Skeletal muscle satellite cell (primary cell): ENCODE measurements at regions not wholly inside any gene's neighbourhood (a gene's known extent, or its start where the extent isn't known, plus 50 kb on each side); places are given as distances from the start of the nearest gene placed in this dataset.
"Not testable (repeated sequence)": the region's sequence is repeated elsewhere in the genome, so short reads cannot be mapped to it uniquely, and the experiment has no call there.

Experiments
- H3K27me3 ChIP-seq: 2 replicates; pipeline ENCODE4 v1.7.0; 2013; ENCODE audit warnings: low read length; ENCODE audit not compliant: control insufficient read depth, insufficient read depth
- H3K36me3 ChIP-seq: 2 replicates; pipeline ENCODE4 v1.7.0; 2013; ENCODE audit warnings: mild to moderate bottlenecking, control low read depth, low read length; ENCODE audit not compliant: insufficient read depth
- H3K4me1 ChIP-seq: 2 replicates; pipeline ENCODE4 v1.7.0; 2013; ENCODE audit warnings: low read length; ENCODE audit not compliant: control insufficient read depth, insufficient read depth
- H3K4me2 ChIP-seq: 2 replicates; pipeline ENCODE4 v1.7.0; 2013; ENCODE audit warnings: mild to moderate bottlenecking, low read length
- H3K4me3 ChIP-seq: 2 replicates; pipeline ENCODE4 v1.7.0; 2013; ENCODE audit warnings: low read length
- H3K9ac ChIP-seq: 2 replicates; pipeline ENCODE4 v1.7.0; 2013; ENCODE audit warnings: mild to moderate bottlenecking, low read depth, low read length, moderate library complexity
- H3K9me3 ChIP-seq: replicated peaks from 2 replicates; pipeline ENCODE4 v1.7.0; 2013; ENCODE audit warnings: mild to moderate bottlenecking, control low read depth, low read length

DNA sequence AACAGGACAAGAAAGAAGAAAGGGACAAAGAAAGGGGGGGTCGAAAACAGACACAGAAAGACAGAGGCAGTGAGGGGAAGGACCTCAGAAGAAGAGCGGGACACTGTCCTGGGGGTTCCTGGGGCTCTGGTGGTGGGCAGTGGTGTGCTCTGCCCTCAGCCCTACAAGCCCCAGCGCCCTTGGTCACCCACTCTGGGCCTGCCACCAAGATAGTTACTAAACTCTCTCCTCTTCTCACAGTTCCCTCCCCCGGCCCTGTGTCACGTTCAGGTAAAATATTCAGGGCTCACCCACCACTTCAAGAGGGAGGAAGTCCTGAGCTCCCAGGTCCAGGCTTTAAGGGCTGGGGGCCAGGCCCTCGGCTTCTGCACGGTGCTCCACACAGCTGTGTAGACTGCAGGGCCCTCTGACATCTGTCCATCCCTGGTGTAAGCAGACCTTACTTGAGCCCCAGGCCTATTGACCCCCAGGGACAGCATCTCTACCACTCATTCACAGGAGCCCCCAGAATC lies 87.4 kb downstream of the MRPL14 start:
- Histone ChIP-seq H3K4me1 (peaks cover 61% of the 10 kb centered on the region), H3K9me3 (no peaks in the 10 kb centered on the region)

DNA sequence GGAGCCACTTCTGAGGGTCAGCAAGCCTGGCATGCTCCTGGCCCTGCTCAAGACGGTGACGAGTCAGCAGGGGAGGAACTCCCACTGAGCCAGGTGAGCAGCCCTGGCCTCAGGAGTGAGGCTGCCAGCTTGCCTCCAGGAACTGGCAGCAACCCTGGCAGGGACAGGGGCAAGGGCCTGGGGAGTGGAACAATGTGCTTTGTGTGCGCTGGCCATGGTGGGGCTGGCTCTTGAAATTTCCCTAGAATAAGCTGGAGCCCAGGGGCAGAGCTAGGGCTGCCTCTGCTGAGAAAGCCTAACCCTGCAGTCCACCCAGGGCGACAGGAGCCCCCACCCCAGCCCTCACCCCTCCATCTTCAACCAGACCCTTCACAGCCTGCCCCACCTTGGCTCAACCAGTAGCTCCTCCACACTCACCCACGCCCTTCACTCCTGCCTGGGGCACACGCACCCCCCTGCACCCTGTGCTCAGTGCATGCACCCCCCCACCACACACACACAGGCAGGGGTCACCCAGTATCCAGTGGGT lies 88.0 kb downstream of the MRPL14 start:
- peaks cover 66% of the 10 kb centered on the region for H3K4me1 ChIP-seq
- H3K9ac ChIP-seq: no peak overlapping the region
- no peak overlapping the region for H3K4me3 ChIP-seq
- H3K36me3 ChIP-seq: no peaks in the 10 kb centered on the region
- no peak overlapping the region for H3K4me2 ChIP-seq
- H3K9me3 ChIP-seq: no peaks in the 10 kb centered on the region
- no peaks in the 10 kb centered on the region for H3K27me3 ChIP-seq

More for the DNA sequence above, 87.4 kb downstream of the MRPL14 start:
- Histone ChIP-seq H3K4me3 (no peak overlapping the region), H3K27me3 (no peaks in the 10 kb centered on the region), H3K4me2 (no peak overlapping the region), H3K9ac (no peak overlapping the region), H3K36me3 (no peaks in the 10 kb centered on the region)

DNA sequence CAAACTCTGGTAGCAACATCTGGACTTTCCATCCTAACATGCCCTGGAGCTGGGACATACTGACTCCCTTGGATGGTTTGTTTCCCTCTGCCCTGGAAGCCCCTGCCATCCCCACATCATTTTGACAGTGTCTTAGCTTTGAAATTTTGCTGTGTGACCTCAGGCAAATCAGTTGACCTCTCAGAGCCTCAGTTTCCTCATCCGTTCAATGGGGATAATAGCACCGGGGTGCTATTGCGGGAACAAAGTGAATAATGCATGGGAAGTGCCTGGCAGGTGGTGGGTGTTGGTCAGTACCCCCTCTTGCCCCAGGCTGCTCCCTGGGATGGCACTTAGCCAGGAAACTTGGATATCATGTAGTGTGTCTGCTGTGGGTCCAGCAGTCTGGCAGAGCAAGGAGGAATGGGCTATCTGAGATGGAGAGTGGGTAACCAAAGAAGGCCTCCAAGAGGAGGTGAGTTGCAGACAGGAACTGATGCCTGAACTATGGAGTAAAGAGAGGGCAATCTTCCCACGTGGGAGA lies 88.6 kb downstream of the MRPL14 start:
- Histone ChIP-seq H3K36me3 (no peaks in the 10 kb centered on the region), H3K4me3 (no peak overlapping the region), H3K27me3 (no peaks in the 10 kb centered on the region), H3K4me2 (no peak overlapping the region), H3K9ac (no peak overlapping the region), H3K4me1 (peaks cover 62% of the 10 kb centered on the region), H3K9me3 (no peaks in the 10 kb centered on the region)

DNA sequence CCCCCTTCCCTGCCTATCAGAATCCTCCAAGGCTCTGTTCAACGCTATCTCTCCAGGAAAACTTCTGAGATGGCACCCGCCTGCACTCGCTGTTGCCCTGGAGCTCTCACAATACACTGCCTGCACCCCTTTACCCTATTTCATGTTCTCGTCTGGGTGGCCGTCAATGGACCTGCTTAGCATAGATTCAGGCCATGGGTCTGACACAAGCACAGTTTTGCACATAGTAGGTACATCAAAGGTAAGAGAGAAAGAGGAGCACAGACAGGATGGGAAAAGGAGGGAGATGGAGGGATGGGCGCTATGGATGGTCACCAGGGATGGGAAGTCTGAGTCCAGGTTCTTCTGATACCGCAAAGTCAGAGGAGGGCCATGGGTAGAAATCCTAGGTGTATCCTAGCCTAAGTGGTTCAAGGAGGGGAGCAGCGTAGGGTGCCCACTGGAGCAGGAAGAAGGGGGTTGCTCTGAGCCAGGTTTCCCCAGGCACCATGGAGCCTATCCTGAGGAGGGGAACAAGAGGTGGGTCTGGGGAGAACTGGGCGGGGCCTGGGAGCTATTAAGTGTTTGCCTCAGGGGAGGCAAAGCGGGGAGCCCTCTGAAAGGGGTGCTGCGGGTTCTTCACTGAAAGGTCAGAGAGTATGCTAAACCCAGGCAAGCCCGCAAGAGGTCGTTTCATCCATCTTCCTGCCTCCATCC lies 89.3 kb downstream of the MRPL14 start:
- Histone ChIP-seq H3K4me2 (no peak overlapping the region), H3K36me3 (no peaks in the 10 kb centered on the region), H3K4me3 (no peak overlapping the region), H3K9me3 (no peaks in the 10 kb centered on the region), H3K9ac (no peak overlapping the region), H3K27me3 (no peaks in the 10 kb centered on the region), H3K4me1 (peaks cover 56% of the 10 kb centered on the region)

DNA sequence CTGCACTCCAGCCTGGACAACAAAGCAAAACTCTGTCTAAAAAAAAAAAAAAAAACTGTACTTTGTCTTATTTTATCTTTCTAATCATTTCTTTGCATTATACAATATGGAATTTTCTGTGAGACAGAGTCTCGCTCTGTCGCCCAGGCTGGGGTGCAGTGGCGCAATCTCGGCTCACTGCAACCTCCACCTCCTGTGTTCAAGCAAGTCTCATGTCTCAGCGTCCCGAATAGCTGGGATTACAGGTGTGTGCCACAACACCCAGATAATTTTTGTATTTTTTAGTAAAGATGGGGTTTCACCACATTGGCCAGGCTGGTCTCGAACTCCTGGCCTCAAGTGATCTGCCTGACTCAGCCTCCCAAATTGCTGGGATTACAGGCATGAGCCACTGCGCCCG lies 90.0 kb downstream of the MRPL14 start:
- not testable (repeated sequence) for H3K9ac ChIP-seq, H3K36me3 ChIP-seq, H3K4me3 ChIP-seq, H3K9me3 ChIP-seq, H3K27me3 ChIP-seq, H3K4me2 ChIP-seq
- H3K4me1 ChIP-seq: peaks cover 49% of the 10 kb centered on the region

DNA sequence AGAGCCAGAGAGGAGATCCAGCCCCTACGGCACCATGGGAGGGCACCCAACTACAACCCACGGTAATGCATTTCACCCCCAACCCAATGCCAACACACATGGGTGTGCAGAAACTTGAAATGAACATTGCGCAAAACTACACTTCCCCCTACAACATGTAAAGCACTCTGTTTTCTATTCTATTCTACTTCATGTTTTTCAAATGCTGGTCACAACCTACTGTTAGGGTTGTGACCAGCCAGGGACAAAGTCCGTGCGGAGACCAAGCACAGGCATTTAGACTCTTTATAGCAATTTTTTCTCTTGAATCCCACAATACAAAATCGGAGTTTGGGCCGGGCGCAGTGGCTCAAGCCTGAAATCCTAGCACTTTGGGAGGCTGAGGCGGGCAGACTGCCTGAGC lies 90.6 kb downstream of the MRPL14 start:
- peaks cover 43% of the 10 kb centered on the region for H3K4me1 ChIP-seq
- H3K4me3 ChIP-seq: no peak overlapping the region
- H3K27me3 ChIP-seq: no peaks in the 10 kb centered on the region
- no peak overlapping the region for H3K9ac ChIP-seq
- H3K36me3 ChIP-seq: no peaks in the 10 kb centered on the region
- H3K9me3 ChIP-seq: no peaks in the 10 kb centered on the region
- H3K4me2 ChIP-seq: no peak overlapping the region

DNA sequence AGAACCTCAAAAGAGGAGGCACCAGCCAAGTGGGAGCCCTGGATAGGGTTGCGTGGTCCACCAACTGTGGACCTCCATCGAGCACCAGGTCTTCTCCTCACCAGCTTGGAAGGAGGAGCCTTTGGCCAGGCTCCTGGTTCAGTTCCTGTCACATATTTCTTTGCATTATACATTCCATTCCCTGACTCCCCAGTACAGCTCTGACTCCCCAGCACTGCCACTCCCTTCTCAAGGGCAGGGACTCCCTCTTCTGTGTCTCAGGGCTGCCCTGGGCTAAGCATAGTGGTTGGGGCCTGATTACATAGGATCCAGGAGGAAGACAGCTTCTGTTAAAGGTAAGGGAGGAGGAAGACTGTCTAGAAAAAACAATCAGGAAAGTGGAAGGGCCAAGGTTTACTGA lies 91.1 kb downstream of the MRPL14 start:
- Histone ChIP-seq H3K4me2 (no peak overlapping the region), H3K4me1 (peaks cover 39% of the 10 kb centered on the region), H3K9ac (no peak overlapping the region), H3K36me3 (no peaks in the 10 kb centered on the region), H3K27me3 (no peaks in the 10 kb centered on the region), H3K4me3 (no peak overlapping the region), H3K9me3 (no peaks in the 10 kb centered on the region)

DNA sequence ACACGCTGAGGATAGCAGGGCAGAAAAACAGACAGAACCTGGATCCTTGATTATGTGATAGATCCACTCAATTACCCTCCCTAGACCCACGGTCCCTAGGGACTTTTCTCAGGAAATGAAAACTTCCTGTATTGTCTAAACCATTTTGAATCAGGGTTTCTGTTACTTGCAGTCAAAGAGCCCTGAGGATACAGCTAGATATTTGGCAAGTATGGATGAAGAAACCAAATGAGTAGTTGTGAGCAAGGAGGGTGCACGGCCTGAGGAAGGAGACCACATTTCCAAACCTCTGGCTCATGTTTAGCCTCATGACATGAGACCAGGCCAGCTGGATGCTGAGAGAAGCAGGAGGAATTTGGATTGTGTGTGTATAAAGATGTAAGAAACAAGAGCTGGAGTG lies 91.6 kb downstream of the MRPL14 start:
- H3K4me2 ChIP-seq: no peak overlapping the region
- peak overlapping the region; percentile 6 for H3K9ac ChIP-seq
- no peaks in the 10 kb centered on the region for H3K36me3 ChIP-seq
- H3K4me1 ChIP-seq: peaks cover 34% of the 10 kb centered on the region
- no peaks in the 10 kb centered on the region for H3K9me3 ChIP-seq
- no peak overlapping the region for H3K4me3 ChIP-seq
- no peaks in the 10 kb centered on the region for H3K27me3 ChIP-seq

DNA sequence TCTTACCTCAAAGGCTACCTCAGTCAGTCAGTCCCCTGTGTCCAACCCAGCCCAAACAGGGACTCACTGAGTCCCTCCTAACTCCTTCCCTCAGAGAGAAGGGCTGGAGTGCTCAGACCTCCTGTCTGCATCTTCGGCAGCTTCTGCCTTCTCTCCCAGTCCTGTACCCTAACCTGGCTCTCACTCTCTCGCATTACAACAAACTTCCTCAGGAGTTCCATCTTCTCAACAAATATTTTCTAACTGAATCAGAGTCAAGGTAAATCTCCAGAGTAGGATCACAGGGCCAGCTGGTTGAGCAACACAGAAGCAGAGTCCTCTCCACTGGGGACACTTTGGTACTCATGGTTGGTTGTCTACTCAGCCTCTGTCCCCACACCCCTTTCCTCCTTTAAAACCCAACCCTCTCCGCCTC lies 92.3 kb downstream of the MRPL14 start:
- Histone ChIP-seq H3K4me3 (no peak overlapping the region), H3K4me2 (no peak overlapping the region), H3K27me3 (no peaks in the 10 kb centered on the region), H3K9ac (peak overlapping the region; percentile 9), H3K9me3 (no peaks in the 10 kb centered on the region), H3K36me3 (no peaks in the 10 kb centered on the region), H3K4me1 (peaks cover 29% of the 10 kb centered on the region)

DNA sequence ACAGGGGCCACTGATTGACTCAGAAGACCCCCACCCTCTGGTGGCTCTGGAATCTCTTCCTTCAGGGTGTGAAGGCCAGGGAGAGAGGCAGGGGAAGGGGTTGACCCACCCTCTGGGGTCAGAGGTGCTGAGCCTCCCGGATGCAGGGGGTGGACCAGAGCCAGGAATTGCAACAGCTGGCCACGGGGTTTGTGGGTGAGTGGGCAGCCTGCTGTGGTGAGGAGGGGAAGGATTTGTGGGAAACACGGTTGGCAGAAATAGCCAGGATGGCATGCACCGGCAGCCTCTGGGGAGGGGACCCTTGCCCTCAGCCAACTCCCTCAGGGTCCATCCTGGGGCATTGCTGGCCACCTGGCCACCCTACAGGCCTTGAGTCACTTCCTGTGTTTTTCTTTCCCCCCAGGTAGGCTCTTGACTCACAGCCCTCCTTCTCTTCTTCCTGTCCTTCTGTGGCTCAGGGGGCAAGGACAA lies 92.8 kb downstream of the MRPL14 start:
- peak overlapping the region; percentile 9 for H3K9ac ChIP-seq
- peaks cover 29% of the 10 kb centered on the region for H3K4me1 ChIP-seq
- no peak overlapping the region for H3K4me3 ChIP-seq

DNA sequence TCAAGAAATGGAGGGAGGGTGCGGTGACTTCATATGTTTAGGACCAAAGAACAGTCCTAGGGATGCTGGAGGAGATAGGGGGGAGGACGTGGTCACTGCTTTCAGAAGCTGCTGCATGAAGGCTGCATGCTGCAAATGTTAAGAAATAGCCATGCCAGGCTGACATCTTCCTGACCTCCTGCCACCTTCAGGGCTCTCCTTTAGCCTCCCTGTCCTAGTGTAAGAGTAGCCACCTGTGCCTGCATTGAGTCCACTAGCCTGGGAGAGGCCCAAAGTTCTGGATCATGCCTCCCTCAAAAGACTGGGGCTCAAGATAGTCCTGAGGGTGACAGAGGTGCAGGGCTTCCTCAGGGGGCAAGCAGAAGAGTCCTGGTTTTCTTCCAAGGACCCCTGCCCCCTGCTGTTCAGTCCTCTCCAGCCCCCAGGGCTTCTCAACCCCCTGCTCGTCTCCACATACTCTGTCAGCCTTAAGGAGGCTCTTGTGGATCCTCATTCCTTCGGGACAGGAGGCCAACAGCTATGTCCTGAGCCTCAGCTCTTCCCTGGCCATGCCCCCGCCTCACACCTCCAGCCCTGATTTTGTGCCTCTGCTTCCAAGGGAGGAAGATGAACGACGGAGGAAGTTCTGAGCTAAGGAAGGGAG lies 96.3 kb downstream of the MRPL14 start:
- H3K4me1 ChIP-seq: peaks cover 30% of the 10 kb centered on the region
- no peak overlapping the region for H3K4me2 ChIP-seq
- no peak overlapping the region for H3K9ac ChIP-seq
- H3K36me3 ChIP-seq: no peaks in the 10 kb centered on the region
- no peaks in the 10 kb centered on the region for H3K9me3 ChIP-seq
- no peaks in the 10 kb centered on the region for H3K27me3 ChIP-seq
- no peak overlapping the region for H3K4me3 ChIP-seq

More for the DNA sequence above, 92.8 kb downstream of the MRPL14 start:
- Histone ChIP-seq H3K36me3 (no peaks in the 10 kb centered on the region), H3K27me3 (no peaks in the 10 kb centered on the region), H3K9me3 (no peaks in the 10 kb centered on the region), H3K4me2 (no peak overlapping the region)
